22Rv1 (cell line): ENCODE measurements at regions not wholly inside any gene's neighbourhood (a gene's known extent, or its start where the extent isn't known, plus 50 kb on each side); places are given as distances from the start of the nearest gene placed in this dataset.
"Not testable (repeated sequence)": the region's sequence is repeated elsewhere in the genome, so short reads cannot be mapped to it uniquely, and the experiment has no call there.

Experiments
- H3K27ac ChIP-seq: fragments of 450-650 bp; 2 replicates; pipeline ENCODE4 v1.5.1; 2017
- ZFX ChIP-seq: fragments of 450-650 bp; IDR thresholded peaks from 2 replicates; pipeline ENCODE4 v1.6.1; 2017; ENCODE audit warnings: antibody characterized with exemption, borderline replicate concordance
- TF ChIP-seq, protein P1 (sequence below): fragments of 450-650 bp; IDR thresholded peaks from 2 replicates; pipeline ENCODE4 v1.5.1; 2017; ENCODE audit warnings: mild to moderate bottlenecking

GRCh38 chr6:72554761-72555221 is 67.1 kb upstream of the KCNQ5 start:
- H3K27ac ChIP-seq: no peak overlapping the region

DNA sequence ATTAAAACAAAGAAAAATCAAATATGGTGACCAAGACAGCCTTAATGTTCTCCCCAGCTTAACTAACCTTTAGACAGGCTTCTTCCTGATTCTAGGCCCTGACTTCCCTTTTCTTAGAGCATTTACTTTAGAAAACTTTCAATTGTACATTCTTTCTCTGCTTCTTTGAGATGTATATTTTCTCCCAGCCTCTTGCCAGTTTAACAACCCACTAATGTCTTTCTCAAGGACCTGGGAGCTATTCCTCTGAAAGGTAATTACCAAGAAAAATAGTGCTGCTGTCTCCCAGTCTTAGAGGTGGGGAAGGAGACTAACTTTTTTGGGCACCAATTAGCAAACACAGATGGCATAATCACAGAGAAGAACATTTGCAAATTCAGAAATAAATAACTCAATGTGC is 62.8 kb upstream of the KCNQ5 start:
- no peak for TF ChIP-seq ZFX
- TF ChIP-seq, protein P1, sequence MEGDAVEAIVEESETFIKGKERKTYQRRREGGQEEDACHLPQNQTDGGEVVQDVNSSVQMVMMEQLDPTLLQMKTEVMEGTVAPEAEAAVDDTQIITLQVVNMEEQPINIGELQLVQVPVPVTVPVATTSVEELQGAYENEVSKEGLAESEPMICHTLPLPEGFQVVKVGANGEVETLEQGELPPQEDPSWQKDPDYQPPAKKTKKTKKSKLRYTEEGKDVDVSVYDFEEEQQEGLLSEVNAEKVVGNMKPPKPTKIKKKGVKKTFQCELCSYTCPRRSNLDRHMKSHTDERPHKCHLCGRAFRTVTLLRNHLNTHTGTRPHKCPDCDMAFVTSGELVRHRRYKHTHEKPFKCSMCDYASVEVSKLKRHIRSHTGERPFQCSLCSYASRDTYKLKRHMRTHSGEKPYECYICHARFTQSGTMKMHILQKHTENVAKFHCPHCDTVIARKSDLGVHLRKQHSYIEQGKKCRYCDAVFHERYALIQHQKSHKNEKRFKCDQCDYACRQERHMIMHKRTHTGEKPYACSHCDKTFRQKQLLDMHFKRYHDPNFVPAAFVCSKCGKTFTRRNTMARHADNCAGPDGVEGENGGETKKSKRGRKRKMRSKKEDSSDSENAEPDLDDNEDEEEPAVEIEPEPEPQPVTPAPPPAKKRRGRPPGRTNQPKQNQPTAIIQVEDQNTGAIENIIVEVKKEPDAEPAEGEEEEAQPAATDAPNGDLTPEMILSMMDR: no peak
- no peak overlapping the region for H3K27ac ChIP-seq

More at GRCh38 chr6:72554761-72555221, 67.1 kb upstream of the KCNQ5 start:
- TF ChIP-seq, protein P1: no peak
- no peak for TF ChIP-seq ZFX

DNA sequence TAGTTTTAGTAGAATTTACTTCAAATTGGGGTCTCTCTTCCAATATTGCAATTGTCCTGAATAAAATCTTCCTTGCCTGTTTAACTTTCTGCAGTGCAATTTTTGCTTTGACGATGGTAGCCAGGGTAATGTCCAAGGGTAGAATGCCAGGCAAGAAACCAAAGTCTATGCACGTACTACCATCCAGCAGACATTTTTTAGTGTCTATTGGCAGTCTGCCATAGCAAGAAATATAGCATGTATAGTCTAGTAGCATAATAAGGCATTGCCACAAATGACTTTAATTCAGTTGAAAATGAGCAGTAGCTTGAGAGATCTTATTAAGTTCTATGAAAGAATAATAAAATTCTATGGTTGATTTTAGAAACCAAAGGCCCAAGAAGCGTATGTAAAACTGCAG is 62.3 kb upstream of the KCNQ5 start:
- no peak for TF ChIP-seq ZFX
- TF ChIP-seq, protein P1: no peak
- no peak overlapping the region for H3K27ac ChIP-seq

- no peak for TF ChIP-seq ZFX
- TF ChIP-seq, protein P1: 0 out of 2 replicates have a peak, but pooled peaks have one; percentile 8
- no peak overlapping the region for H3K27ac ChIP-seq
Measured at GRCh38 chr6:72560721-72561593, 60.9 kb upstream of the KCNQ5 start.

- no peak overlapping the region for H3K27ac ChIP-seq
- no peak for TF ChIP-seq ZFX
- TF ChIP-seq, protein P1: no peak
Measured at GRCh38 chr6:72561629-72562028, 60.2 kb upstream of the KCNQ5 start.

DNA sequence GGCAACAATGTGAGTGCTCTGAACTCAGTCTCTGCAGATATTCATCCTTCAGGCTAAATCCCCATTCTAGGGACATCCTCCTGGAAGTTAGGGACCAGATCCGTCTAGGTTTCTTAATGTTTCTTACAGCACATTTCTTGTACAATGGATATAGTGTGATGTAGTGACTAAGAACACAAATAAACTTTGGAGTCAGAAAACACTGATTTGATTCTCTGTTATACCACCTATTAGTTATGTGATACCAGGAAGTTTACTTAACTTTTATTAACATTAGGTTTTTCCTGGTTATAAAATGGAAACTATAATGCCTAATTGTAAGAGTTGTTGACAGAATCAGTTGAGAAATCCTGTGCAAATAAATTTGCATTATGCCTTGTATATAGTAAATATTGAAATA is 57.6 kb upstream of the KCNQ5 start:
- TF ChIP-seq, protein P1: no peak
- TF ChIP-seq ZFX: no peak
- peak overlapping the region; percentile 61 for H3K27ac ChIP-seq

GRCh38 chr6:72571993-72572392 is 49.9 kb upstream of the KCNQ5 start:
- H3K27ac ChIP-seq: not testable (repeated sequence)
